Peyer's patch (tissue), 4 donors: ENCODE measurements at regions not wholly inside any gene's neighbourhood (a gene's known extent, or its start where the extent isn't known, plus 50 kb on each side); places are given as distances from the start of the nearest gene placed in this dataset.
A peak's percentile ranks its signal among the peaks of the same experiment; 100 is the strongest.
"Not testable (repeated sequence)": the region's sequence is repeated elsewhere in the genome, so short reads cannot be mapped to it uniquely, and the experiment has no call there.

Experiments used
- DNase-seq, 3 donors: peaks; one replicate each; pipeline ENCODE4 v3.0.0-alpha.2; 2017 to 2019
- H3K27ac ChIP-seq, 4 donors: fragments of 200-600 bp; sonication (generic); one replicate each; pipeline ENCODE4 v1.5.1; 2016 to 2019
- H3K27me3 ChIP-seq, 2 donors: fragments of 200-600 bp; sonication (generic); one replicate each; pipeline ENCODE4 v1.5.1; 2019
- H3K36me3 ChIP-seq, 3 donors: fragments of 200-600 bp; sonication (generic); one replicate each; pipeline ENCODE4 v1.5.1; 2016 to 2019
- H3K4me1 ChIP-seq, 4 donors: fragments of 200-600 bp; sonication (generic); one replicate each; pipeline ENCODE4 v1.5.1; 2016 to 2019
- H3K4me3 ChIP-seq, 4 donors: fragments of 200-600 bp; sonication (generic); 1 replicate in 3 of 4; 2 replicates in 1 of 4; pipeline ENCODE4 v1.5.1; 2016 to 2019; ENCODE audit warnings: mild to moderate bottlenecking in 1 of 4
- H3K9me3 ChIP-seq, 4 donors: fragments of 200-600 bp; sonication (generic); one replicate each; pipeline ENCODE4 v1.5.1; 2016 to 2019; ENCODE audit warnings: mild to moderate bottlenecking in 1 of 4
- POLR2A ChIP-seq, 2 donors: fragments of 450-650 bp; IDR thresholded peaks; one replicate each; pipeline ENCODE4 v1.5.1; 2017; ENCODE audit warnings: antibody characterized with exemption in 2 of 2, mild to moderate bottlenecking in 2 of 2, moderate library complexity in 2 of 2
- TF ChIP-seq, protein P1 (sequence below), 6 experiments: fragments of 450-650 bp in 4 of 6; fragments of 200-600 bp in 2 of 6; sonication (generic) in 1 of 6; IDR thresholded peaks; one replicate each; pipeline ENCODE4 v1.5.1; 2017 to 2019; ENCODE audit warnings: antibody characterized with exemption in 6 of 6, mild to moderate bottlenecking in 3 of 6, moderate library complexity in 1 of 6

- no peak for DNase-seq
- TF ChIP-seq POLR2A (IDR thresholded peaks at IDR 0.05): no peak
- TF ChIP-seq, protein P1, sequence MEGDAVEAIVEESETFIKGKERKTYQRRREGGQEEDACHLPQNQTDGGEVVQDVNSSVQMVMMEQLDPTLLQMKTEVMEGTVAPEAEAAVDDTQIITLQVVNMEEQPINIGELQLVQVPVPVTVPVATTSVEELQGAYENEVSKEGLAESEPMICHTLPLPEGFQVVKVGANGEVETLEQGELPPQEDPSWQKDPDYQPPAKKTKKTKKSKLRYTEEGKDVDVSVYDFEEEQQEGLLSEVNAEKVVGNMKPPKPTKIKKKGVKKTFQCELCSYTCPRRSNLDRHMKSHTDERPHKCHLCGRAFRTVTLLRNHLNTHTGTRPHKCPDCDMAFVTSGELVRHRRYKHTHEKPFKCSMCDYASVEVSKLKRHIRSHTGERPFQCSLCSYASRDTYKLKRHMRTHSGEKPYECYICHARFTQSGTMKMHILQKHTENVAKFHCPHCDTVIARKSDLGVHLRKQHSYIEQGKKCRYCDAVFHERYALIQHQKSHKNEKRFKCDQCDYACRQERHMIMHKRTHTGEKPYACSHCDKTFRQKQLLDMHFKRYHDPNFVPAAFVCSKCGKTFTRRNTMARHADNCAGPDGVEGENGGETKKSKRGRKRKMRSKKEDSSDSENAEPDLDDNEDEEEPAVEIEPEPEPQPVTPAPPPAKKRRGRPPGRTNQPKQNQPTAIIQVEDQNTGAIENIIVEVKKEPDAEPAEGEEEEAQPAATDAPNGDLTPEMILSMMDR (IDR thresholded peaks at IDR 0.05): no peak
- H3K27ac ChIP-seq: no peak overlapping the region
These were observed 503.2 kb downstream of the MFSD1 start for GRCh38 chr3:159305017-159305416.

DNA sequence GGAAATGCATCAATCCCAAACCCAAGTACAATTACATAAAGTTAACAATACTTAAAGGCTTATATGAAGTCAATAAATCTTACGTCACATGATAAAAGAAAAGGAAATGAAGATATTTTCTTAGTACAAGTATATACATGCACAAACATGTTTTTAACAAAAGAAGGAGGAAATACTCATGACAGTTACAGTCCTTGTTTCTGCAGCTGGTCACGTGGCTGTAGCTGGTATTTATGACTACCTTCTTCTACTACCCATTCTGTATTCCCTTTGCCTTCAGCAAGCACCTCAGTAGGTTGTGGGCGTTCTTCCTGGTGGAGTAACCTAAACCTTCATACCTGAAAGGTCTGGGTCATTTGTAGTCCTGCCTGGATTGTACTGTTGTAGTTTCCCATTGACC is 514.9 kb downstream of the MFSD1 start:
- H3K4me3 ChIP-seq, H3K9me3 ChIP-seq, H3K27me3 ChIP-seq, H3K36me3 ChIP-seq, H3K27ac ChIP-seq, H3K4me1 ChIP-seq, DNase-seq: not testable (repeated sequence)

More at GRCh38 chr3:159305017-159305416, 503.2 kb downstream of the MFSD1 start:
- no peak overlapping the region for H3K4me3 ChIP-seq
- no peaks in the 10 kb centered on the region for H3K9me3 ChIP-seq
- no peaks in the 10 kb centered on the region for H3K4me1 ChIP-seq
- H3K27me3 ChIP-seq: no peaks in the 10 kb centered on the region
- no peaks in the 10 kb centered on the region for H3K36me3 ChIP-seq

GRCh38 chr3:159319156-159319555 is 517.3 kb downstream of the MFSD1 start:
- no peaks in the 10 kb centered on the region for H3K9me3 ChIP-seq
- no peaks in the 10 kb centered on the region for H3K36me3 ChIP-seq
- H3K4me1 ChIP-seq: no peaks in the 10 kb centered on the region
- no peak overlapping the region for H3K27ac ChIP-seq
- TF ChIP-seq POLR2A (IDR thresholded peaks at IDR 0.05): no peak
- TF ChIP-seq, protein P1 (IDR thresholded peaks at IDR 0.05): no peak
- no peaks in the 10 kb centered on the region for H3K27me3 ChIP-seq
- H3K4me3 ChIP-seq: no peak overlapping the region
- DNase-seq: no peak

GRCh38 chr3:159322322-159322939 is 520.6 kb downstream of the MFSD1 start:
- peak in 1 of 3 donors; percentile 45 for DNase-seq
- no peak overlapping the region for H3K27ac ChIP-seq
- H3K4me1 ChIP-seq: no peaks in the 10 kb centered on the region
- no peaks in the 10 kb centered on the region for H3K36me3 ChIP-seq
- no peak overlapping the region for H3K4me3 ChIP-seq
- no peaks in the 10 kb centered on the region for H3K9me3 ChIP-seq
- H3K27me3 ChIP-seq: no peaks in the 10 kb centered on the region
- no peak for TF ChIP-seq POLR2A (IDR thresholded peaks at IDR 0.05)
- TF ChIP-seq, protein P1 (IDR thresholded peaks at IDR 0.05): peak in 3 of 6 experiments; percentile 7 to 18 (median 7)

DNA sequence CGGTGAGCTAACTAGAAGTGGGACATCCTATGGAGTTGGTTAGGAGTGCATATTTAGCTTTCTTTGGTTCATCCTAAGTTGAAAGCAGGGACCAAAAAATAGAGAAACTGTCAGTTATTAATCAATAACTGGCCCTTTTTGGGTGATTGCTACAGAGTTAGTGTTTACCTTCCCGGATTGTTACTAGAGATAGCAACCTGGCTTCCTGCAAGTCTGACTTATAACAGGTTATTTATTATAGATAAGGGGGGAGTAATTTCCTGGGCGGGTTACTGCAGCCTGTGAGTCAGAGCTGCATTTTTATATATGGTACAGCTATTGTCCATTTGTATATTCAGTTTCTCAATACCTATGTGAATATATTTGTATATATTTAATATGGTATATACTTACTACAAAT is 522.0 kb downstream of the MFSD1 start:
- H3K4me1 ChIP-seq: no peaks in the 10 kb centered on the region
- H3K4me3 ChIP-seq: no peak overlapping the region
- no peaks in the 10 kb centered on the region for H3K36me3 ChIP-seq
- H3K9me3 ChIP-seq: no peaks in the 10 kb centered on the region
- H3K27me3 ChIP-seq: no peaks in the 10 kb centered on the region
- no peak for TF ChIP-seq POLR2A (IDR thresholded peaks at IDR 0.05)
- TF ChIP-seq, protein P1 (IDR thresholded peaks at IDR 0.05): no peak
- no peak overlapping the region for H3K27ac ChIP-seq
- DNase-seq: no peak

DNA sequence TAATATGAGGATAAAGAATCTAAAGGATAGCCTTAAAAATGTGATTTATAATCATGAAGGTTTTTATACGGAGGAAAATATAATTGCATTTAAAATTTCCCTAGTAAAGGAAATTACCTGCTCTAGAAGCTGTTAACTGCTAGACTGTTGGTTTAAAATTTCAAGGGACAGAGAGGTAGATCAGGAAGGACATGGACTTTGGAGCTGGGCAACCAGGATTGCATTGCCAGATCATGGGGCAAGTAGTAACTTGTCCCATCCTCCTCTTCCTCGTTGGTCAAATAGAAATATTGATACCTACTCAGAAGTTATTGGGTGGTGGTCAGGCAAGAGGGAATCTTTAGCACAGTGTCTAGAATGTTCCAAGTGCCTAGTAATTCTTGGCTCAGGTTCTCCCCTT is 525.1 kb downstream of the MFSD1 start:
- Histone ChIP-seq H3K4me1 (no peaks in the 10 kb centered on the region), H3K36me3 (no peaks in the 10 kb centered on the region)
- no peak for DNase-seq

More for the DNA sequence above, 525.1 kb downstream of the MFSD1 start:
- TF ChIP-seq POLR2A (IDR thresholded peaks at IDR 0.05): no peak
- TF ChIP-seq, protein P1 (IDR thresholded peaks at IDR 0.05): no peak
- no peak overlapping the region for H3K27ac ChIP-seq
- no peaks in the 10 kb centered on the region for H3K9me3 ChIP-seq
- H3K4me3 ChIP-seq: no peak overlapping the region
- no peaks in the 10 kb centered on the region for H3K27me3 ChIP-seq
